ENCODE measurements at regions not wholly inside any gene's neighbourhood (a gene's known extent, or its start where the extent isn't known, plus 50 kb on each side); places are given as distances from the start of the nearest gene placed in this dataset.

DNA sequence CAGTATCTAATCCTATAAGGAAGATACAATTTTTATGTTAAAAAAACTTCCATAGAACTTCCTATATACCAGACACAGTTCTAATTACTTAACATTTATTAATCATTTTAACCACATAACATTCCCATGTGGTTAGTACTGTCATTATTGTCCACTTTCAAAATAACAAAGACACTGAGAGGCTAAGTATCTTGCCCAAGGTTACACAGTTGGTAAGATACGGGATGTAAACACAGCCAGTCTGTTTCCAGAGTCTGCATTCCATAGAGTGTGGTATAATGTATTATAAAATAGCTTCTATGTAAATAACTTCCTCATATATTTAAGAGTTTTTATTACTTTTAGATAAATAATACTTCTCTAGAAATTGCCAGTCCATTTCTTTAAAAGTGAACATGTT is 383.3 kb upstream of the ETAA1 start:
- DNase-seq (ENCODE audit: insufficient read length, low spot score) (no peak), FAIRE-seq (no peak)

DNA sequence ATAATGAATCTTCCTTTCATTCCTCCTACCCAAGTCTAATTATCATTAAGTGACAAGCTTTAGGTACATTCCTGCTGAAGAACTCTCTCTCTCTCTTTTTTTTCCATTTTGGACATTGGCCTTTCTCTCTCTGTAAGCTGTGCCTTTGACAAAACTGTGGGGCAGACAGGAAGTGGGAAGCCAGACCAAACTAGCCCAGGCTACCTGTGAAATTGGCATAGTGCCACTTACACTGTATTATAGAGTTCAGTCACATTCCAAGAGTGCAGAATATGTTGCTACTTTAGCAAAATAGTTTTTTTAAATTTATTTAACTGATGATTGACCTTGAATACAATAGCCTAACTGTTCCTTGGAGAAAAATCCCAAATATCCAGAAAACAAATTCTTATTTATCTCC is 381.5 kb upstream of the ETAA1 start:
- DNase-seq (ENCODE audit: insufficient read length, low spot score) (no peak), FAIRE-seq (no peak)

DNA sequence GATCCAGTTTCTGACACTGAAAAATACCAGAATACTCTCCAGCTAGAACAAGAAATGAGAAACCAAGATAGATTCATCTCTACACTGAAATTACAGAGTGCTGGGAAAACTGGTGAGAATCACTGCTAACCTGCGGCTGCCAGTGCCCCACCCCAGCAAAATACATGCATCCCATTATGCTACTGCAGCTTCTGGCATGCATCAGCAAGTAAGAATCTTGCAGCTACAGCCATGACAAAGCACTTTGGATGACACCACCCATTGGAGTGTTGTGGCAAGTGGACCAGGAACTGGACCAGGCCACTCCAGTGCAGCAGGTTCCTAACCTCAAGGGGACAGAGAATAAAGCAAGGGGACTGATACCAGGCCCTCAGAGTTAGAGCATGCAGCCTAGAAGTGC is 378.8 kb upstream of the ETAA1 start:
- DNase-seq (ENCODE audit: insufficient read length, low spot score) (no peak), FAIRE-seq (no peak)

DNA sequence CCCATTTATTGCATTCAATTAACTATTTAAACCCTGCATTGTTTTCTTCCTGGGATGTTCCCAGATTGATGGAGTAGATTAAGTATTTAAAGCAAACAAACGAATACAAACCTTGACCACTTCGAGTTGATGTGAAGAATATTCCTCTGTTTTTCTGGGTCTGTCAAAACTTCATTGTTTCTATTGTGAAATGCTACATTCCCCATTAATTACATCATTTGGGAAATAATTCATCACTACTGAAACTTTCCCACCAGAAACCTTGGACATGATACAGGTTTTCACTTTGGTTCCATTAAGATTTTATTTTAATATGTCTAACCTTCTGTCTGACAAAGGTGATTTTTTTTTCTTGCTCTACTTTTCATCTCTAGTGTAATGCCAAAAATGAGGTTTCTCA is 365.1 kb upstream of the ETAA1 start:
- no peak for FAIRE-seq
- DNase-seq (ENCODE audit: insufficient read length, low spot score), result no peak

DNA sequence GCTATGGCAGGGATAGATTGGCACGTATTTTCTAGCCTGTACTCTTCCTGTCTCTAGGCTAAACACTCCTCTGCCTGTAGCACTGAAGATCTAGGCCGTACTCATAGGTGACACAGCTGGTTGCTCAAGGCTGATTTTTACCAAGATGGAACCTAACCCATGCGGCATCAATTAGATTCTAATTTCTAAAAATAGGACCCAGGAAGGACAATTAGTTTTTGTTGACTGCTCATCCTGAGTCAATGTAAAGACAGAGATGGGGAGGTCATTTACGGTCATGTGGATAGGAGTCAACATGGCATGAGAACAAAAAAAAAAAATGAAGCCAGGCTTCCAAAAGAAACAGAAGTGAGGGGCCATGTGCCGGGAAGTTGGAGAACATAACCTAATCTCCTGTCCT is 360.7 kb upstream of the ETAA1 start:
- FAIRE-seq (no peak), DNase-seq (ENCODE audit: insufficient read length, low spot score) (no peak)

DNA sequence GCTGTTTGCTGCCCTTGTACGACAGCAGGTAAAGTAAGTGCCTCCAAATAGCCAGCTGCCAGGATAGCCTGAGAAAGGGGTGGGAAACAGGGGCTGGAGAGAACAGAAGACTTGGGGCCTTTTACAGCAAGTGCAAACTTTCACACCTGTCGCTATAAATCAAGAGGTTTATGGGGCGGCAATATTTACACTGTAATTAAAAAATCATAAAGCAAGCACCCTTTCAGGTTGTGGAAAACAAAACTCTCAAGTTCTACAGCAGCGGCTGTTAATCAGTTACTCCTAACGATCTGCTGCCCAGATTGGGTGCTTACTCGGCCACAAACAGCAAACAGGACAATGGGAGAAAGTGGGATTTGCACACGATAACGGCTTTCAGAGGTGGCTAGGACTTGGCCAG is 359.5 kb upstream of the ETAA1 start:
- no peak for DNase-seq (ENCODE audit: insufficient read length, low spot score)
- FAIRE-seq, result no peak

DNA sequence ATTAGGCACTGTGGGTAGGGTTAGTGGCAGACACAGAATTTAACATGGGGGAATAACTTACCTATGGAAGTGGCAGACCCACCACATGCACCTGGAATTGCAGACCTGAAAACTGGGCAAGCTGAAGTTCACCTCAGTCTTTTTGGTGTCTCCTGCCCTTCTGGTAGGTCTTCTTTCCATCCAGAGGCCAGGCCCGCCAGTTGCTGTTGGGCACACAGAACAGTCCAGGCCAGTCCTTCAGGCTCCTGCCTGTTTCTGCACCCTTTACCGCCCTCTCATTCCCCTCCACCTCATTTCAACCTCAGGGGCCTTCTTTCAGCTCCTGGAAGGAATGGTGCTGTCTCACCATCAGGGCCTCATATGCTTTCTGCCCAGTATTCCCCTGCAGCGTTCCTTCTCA is 358.9 kb upstream of the ETAA1 start:
- FAIRE-seq (no peak), DNase-seq (ENCODE audit: insufficient read length, low spot score) (no peak)

DNA sequence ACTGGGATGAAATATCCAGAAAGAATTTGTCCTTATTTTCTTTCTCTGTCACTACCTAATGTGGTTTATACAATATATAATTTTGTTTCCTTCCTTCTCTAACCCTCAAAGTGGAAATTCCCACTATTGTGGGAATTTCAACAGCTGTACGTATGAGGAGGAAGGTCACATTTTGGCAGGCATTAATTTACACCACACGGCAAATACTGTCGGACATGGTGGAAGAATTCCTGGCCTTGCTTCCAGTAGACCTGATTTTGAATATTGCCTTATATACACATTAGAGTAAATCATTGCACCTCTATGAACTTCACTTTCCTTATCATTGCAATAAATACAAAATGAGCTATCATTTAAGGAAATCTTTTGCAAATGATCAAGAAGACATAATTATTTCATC is 358.1 kb upstream of the ETAA1 start:
- FAIRE-seq (no peak), DNase-seq (ENCODE audit: insufficient read length, low spot score) (no peak)

DNA sequence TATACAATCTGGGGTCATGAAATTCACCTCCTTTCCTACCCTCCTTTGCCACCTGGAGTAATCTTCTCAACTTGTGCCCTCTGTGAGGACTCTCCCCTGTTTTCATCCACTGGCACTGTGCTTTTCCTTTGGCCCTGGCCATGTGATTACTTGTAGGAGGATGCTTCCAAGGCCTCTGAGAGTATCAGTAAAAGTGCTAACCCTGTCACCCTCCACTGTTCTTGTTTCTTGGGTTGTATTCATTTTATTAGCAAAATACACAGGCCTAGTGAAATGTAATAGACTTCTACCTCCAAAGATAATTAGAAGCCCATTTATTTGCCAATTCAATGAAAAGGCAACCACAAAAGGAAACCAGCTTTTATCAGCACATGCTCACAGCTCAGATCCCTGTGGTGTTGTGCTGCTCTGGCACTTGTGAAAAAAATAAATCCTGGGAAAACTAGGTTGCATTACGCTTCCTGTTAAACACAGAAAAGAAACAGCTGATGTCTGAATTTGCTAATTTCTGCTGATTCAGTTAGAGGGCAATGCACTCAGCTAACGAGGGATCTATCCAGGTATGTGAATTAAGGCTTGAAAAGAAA is 357.5 kb upstream of the ETAA1 start:
- no peak for FAIRE-seq
- DNase-seq (ENCODE audit: insufficient read length, low spot score), result no peak

DNA sequence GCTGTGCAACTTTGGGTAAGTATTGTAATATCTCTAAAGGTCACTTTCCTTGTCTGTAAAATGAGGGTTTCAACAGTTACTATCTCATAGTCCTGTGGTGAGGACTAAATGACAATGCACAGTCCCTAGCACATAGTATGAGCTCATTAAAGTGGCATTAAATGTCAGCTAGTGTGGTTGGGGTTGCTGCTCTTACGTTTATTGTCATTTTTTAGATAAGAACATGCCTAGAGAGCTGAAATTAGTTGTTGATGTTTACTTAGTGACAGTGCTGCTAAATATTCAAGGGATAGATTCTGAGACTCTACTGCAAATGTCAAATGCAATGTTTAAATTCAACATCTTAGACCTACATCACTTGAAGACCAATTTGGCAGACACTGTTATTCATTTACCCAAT is 356.1 kb upstream of the ETAA1 start:
- DNase-seq (ENCODE audit: insufficient read length, low spot score), result no peak
- peak; percentile 13 for FAIRE-seq

DNA sequence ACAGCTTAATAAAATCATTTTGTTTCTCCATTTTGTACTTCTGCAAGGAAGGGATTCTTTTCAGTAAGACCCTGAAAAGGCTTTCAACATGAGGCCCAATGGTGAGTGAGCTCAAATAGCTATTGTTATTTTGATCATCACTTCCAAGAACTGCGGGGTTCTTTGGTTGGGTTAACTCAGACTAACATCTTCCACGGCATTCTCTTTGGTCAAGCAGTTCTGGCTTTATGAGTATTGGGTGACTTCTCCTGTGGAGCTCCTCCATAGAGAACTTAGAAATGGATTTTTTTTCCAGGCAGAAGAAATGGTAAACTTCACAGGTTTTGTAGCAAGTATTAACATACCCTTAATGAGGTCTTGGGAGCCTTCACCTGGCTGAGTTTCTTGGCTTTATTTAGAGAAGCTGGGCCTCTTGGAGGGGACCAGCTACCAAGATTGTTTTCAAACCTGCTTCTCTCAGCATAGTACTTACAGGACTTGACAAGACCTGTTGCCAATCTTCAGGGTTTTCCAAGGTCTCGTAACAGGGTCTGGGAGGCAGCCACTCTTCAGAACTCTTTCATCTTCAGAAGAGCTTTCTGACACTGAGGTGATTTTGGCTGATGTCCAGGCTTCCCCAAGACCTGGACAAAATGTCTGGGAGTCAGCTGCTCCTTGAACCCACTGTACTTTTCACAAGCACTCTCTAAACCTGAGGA is 353.2 kb upstream of the ETAA1 start:
- DNase-seq (ENCODE audit: insufficient read length, low spot score) (no peak), FAIRE-seq (no peak)

DNA sequence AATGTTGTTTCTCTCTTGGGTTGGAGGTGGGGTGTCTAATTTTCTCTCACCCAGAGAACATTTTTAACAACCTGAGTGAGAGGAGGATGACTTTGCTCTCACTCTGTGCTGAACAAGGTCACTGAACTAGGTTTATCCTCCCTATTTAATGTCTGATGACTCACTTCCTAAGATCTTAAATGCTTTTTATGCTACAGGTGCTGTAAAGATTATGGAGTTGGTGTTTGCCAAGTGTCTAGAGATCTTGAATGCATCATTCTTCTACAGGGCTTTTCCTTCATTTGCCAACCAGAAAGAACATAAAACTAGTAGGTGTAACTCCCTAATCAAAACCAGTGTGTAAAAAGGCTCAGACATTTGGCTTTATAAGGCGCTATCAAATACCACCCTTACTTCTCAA is 350.5 kb upstream of the ETAA1 start:
- no peak for FAIRE-seq

DNA sequence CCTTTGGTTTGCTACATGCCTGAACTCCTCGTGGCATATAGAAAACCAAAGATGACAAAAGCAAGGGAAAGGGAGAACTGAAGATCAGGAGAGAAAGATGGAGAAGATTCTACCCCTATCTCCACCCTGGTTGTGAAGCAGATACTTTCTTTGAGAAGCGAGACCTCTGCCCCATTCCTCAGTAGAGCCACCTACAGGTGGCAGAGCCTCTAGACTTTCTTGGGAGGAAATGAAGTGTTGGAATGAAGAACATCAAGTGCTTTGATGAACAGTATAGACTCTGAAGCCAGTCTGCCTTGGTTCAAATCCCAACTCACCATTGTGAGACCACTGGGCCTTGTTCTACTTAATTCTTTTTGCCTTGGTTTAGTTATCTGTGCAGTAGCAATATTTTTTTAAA is 348.8 kb upstream of the ETAA1 start:
- DNase-seq (ENCODE audit: insufficient read length, low spot score), result no peak
- no peak for FAIRE-seq

More for the DNA sequence above, 350.5 kb upstream of the ETAA1 start:
- DNase-seq (ENCODE audit: insufficient read length, low spot score), result no peak

DNA sequence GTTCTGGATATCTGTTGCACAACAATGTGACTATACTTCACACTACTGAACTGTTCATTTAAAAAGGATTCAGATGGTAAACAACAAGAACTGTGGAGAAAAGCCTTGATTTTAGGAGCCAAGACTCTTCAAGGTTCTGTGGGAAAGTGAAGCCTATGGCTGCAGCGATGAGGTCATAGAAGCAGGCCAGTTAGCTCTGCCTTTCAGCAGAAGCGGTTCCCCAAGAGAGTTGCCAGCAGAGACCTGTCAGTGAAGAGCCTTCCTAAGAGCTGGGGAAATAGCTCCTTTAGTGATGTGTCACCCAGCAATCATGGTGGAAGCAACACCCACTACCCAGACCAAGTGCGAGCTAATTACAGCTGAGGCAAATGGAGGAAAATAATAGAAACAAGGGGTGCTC is 346.5 kb upstream of the ETAA1 start:
- no peak for DNase-seq (ENCODE audit: insufficient read length, low spot score)
- no peak for FAIRE-seq

DNA sequence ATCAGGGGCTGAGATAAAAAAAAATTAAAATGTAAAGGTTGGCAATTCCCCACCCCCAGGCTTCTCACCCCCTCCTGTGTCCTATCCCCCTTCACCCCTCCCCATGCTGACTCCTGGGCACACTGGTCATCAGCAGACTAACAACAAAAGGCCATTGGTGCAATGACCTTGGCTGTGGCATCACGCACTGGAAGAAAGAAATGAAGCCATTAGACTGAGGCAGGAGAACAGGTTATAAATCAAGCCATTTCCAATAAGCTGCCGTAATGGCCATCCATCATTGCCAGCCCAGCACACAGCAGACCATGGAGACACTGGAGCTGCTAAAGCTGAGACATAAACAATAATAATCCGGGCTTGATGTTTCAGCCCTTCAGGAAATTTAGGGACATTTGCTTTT is 342.4 kb upstream of the ETAA1 start:
- DNase-seq (ENCODE audit: insufficient read length, low spot score) (no peak), FAIRE-seq (no peak)

DNA sequence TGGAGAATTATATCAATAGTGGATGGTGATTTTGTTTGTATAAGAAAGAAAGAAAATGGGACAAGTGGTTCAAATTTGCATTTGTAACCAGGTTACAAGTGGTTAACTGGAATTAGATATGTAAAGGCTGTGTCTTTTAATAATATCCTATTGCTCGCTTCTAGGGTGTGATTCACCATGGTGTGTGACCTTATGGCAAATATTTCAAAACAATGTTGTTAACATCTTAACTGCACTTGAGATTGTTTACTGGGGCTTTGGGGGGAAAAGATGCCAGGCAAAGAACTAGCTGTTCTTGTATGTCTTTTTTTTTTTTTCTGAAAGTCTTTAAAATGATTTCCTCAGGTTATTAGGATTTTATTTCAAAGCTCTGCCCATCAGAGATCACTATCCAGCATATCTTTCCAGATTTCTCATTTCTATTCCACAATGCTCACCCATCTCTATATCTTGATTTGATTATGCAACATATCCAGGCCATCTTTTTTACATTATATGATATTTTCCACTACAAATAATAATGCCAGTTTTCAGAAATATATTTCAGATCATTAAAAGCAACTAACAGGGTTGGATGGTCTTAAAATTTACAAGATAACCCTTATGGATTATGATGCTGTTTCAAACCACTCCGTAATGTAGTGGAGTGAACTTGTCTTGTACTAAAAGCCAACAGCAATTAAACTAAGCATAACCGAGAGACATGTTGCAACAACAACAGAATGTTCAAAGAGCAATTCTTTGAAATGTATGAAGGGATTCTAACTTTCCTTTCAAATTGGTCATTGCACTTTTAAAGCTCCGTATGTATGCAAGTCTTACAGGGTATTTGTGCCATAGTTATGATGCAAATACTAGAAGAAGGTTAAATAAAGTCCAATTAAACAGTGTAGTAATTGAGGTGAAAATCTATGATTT is 341.5 kb upstream of the ETAA1 start:
- no peak for DNase-seq (ENCODE audit: insufficient read length, low spot score)
- FAIRE-seq, result no peak

DNA sequence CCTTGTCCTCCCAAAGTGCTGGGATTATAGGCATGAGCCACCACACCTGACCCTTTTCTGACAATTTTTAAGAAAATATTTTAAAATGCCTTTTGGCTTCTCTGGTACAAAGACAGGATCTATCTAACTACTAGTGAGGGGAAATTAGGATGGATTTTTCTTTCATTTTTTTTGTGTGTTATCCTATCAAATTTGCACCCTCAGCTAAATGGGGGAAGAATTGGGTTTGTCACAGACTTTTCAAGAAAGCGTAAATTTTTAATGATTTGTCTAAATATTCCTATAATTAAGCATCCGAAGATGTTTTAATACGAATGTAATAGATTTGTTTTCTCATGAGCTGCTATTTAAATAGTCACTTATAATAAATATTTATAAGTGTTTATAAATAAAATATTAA is 340.0 kb upstream of the ETAA1 start:
- DNase-seq (ENCODE audit: insufficient read length, low spot score), result no peak
- no peak for FAIRE-seq

DNA sequence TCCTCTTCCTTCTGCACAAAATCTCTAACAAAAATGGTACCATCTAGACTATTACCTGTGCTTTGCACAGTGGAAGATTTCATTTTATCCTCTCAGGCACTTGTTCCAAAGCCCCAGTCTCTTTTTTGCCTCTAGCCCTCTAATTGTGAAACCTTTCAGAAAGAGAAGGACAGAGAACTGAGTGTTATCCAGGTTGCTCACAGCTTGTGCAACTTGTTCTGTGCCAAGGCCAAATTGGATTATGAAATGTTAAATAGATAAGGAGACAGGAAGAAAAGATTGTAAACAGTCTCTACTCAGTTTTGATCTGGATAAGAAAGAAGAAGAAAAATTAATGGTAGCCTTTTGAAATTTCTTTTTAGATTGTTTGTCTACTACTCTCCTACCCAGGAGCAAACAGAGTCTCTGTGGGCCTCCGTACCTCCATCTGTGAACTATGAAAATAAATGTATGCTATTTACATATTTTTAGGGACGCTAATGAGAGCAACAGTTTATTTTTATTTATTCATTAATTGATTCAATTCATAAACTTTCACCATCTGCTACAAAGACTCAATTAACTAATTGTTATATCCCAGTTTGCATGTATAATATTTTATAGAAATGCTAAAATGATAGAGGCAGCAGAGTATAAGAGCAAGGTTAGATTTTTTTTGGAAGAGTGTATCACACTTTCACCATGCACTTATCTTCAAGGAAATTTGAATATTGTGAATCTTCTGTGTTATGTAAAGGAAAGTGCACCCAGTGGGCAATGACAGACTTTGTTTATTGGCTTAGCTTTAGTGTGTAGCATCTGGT is 339.0 kb upstream of the ETAA1 start:
- FAIRE-seq (no peak), DNase-seq (ENCODE audit: insufficient read length, low spot score) (no peak)

DNA sequence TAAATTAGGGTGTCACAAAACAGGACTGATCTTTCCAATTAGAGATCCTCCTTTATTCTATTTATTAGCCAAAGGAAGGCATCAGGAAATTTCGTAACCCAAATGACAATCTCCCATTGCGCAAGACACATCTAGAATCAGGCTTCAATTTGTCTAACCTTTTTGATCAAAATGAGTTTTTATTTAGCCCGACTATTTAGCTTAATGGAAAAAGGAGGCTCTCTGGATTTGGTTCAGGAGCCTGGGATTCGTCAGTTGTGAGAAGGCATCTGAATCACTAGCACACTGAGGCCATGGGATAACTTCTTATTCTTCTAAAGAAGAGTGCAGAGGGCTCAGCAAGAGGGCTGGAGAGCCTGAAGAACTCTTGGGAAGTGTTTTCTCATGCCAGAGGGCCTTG is 332.1 kb upstream of the ETAA1 start:
- no peak for DNase-seq (ENCODE audit: insufficient read length, low spot score)
- FAIRE-seq, result no peak

DNA sequence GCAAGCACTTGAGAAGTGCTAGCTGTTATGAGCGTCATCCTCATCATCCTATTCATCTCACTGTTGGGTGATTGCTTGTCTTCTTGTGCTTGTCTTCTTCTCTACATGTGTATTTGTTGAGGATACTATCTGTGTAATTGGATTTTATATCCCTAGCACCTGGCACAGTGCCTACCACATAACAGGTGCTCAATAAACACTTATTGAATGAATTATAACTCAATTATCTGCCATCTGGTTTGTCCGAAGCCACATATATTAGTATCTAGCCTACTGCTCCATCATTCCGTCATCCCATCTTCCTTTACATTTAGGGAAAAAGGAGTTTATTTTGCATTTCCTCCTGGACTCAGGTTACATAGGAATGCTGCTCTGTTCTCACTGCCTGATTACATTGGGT is 330.4 kb upstream of the ETAA1 start:
- DNase-seq (ENCODE audit: insufficient read length, low spot score), result no peak
- FAIRE-seq, result no peak

DNA sequence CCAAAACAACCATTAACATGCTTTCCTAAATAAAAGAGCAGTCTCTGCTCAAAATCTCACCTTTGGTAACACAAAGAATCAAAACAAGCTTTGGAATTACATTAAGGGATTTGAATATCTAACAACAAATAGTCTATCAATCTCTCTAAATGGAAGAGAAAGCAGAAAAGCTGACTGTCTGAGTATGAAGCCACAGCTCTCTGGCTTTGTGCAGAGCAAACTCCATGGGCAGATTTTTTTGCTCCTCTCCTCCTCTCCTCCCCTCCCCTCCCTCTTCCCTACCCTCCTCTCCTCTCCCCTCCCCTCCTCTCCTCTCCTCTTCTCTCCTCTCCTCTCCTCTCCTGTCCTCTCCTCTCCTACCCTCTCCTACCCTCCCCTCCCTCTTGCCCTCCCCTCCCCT is 329.5 kb upstream of the ETAA1 start:
- FAIRE-seq (no peak), DNase-seq (ENCODE audit: insufficient read length, low spot score) (no peak)
